K562 (cell line): ENCODE measurements at regions not wholly inside any gene's neighbourhood (a gene's known extent, or its start where the extent isn't known, plus 50 kb on each side); places are given as distances from the start of the nearest gene placed in this dataset.
A peak's percentile ranks its signal among the peaks of the same experiment; 100 is the strongest.

ENCODE experiments used
- ATAC-seq: fragments of 200-7000 bp; cut with Tn5 transposase; 3 replicates; pipeline ENCODE4 v1.9.1; 2020; ENCODE audit warnings: moderate library complexity
- BruUV-seq: library from RNA; stranded (reverse); fragments of 400-500 nt; replicated peaks from 2 replicates; lab custom pipeline; 2021; lab: Mats Ljungman, UMichigan
- CTCF ChIA-PET: fragments of 300-600 bp; formaldehyde crosslinking; extraction: SDS; loops from one replicate; lab custom pipeline; 2021; ENCODE audit warnings: low intra/inter-chr PET ratio; lab: Yijun Ruan, JAX
- POLR2A ChIA-PET: fragments of 300-600, 350-650 bp; sonication (Branson Sonifier 250); formaldehyde crosslinking; extraction: SDS; loops from one replicate; lab custom pipeline; 2021; ENCODE audit warnings: antibody characterized with exemption, inconsistent platforms; lab: Yijun Ruan, JAX
- DNase-seq, 4 experiments: peaks; one replicate each; pipeline versions ENCODE4 v3.0.0 to v3.0.0-alpha.2; 2011 to 2018; ENCODE audit warnings: low spot score in 3 of 4, mixed read lengths in 3 of 4; ENCODE audit errors: extremely low read depth in 1 of 4
- FAIRE-seq: peaks from 2 replicates; lab custom pipeline; 2011; peaks lifted over from hg19 to GRCh38; lab: Jason Lieb, UNC
- H2AFZ ChIP-seq: 2 replicates; pipeline ENCODE4 v1.6.0; 2011; ENCODE audit warnings: low read depth, low read length, control low read depth, inconsistent platforms
- H3K27ac ChIP-seq: fragments of 200-600 bp; 3 replicates; pipeline ENCODE4 v1.8.0; 2011; ENCODE audit warnings: low read depth, mild to moderate bottlenecking, control low read depth, inconsistent platforms, low read length, moderate library complexity, mixed read lengths; ENCODE audit errors: extremely low read depth
- H3K27me3 ChIP-seq, 2 experiments: fragments of 300-600 bp in 1 of 2; 2 replicates in 1 of 2; 3 replicates in 1 of 2; pipeline versions ENCODE4 v1.6.0 to v1.8.0; 2011; ENCODE audit warnings: inconsistent platforms in 2 of 2, low read length in 2 of 2, mild to moderate bottlenecking in 1 of 2, mixed read lengths in 1 of 2, moderate library complexity in 1 of 2; ENCODE audit not compliant: control insufficient read depth in 2 of 2, insufficient read depth in 2 of 2
- H3K36me3 ChIP-seq: fragments of 300-600 bp; 3 replicates; pipeline ENCODE4 v1.8.0; 2011; ENCODE audit warnings: mild to moderate bottlenecking, low read length, inconsistent platforms; ENCODE audit not compliant: control insufficient read depth, insufficient read depth
- H3K4me1 ChIP-seq, 2 experiments: fragments of 200-600 bp in 1 of 2; replicated peaks in 1 of 2; 2 replicates in 1 of 2; 3 replicates in 1 of 2; pipeline versions ENCODE4 v1.5.1 to v1.8.0; 2011; ENCODE audit warnings: inconsistent platforms in 2 of 2, low read length in 2 of 2, mild to moderate bottlenecking in 1 of 2, mixed read lengths in 1 of 2, moderate library complexity in 1 of 2; ENCODE audit not compliant: control insufficient read depth in 2 of 2, insufficient read depth in 2 of 2
- H3K4me2 ChIP-seq: 2 replicates; pipeline ENCODE4 v1.6.1; 2011; ENCODE audit warnings: low read length, control low read depth, inconsistent platforms, mixed read lengths; ENCODE audit not compliant: insufficient read depth
- H3K4me3 ChIP-seq: fragments of 200-600 bp; sonication (generic), shearing (Covaris generic); 2 replicates; pipeline ENCODE4 v1.5.1; 2016; ENCODE audit warnings: control low read depth, inconsistent platforms
- H3K79me2 ChIP-seq: fragments of 200-600 bp; 3 replicates; pipeline ENCODE4 v1.8.0; 2011; ENCODE audit warnings: low read length, inconsistent platforms; ENCODE audit not compliant: control insufficient read depth, insufficient read depth
- H3K9ac ChIP-seq, 2 experiments: 2 replicates each; pipeline versions ENCODE4 v1.6.0 to v1.6.1; 2011; ENCODE audit warnings: low read depth in 2 of 2, low read length in 2 of 2, control low read depth in 1 of 2, inconsistent platforms in 1 of 2, mild to moderate bottlenecking in 1 of 2, mixed read lengths in 1 of 2; ENCODE audit not compliant: insufficient read depth in 1 of 2
- H3K9me1 ChIP-seq: one replicate; pipeline ENCODE4 v1.6.0; 2011; ENCODE audit warnings: inconsistent platforms, mild to moderate bottlenecking, low read length, moderate library complexity; ENCODE audit not compliant: control insufficient read depth, insufficient read depth
- H3K9me3 ChIP-seq: replicated peaks from 2 replicates; pipeline ENCODE4 v1.5.1; 2011; ENCODE audit warnings: low read depth, low read length, inconsistent platforms; ENCODE audit not compliant: control insufficient read depth, insufficient read depth
- H4K20me1 ChIP-seq: replicated peaks from 2 replicates; pipeline ENCODE4 v1.6.1; 2011; ENCODE audit warnings: low read length, inconsistent platforms, mixed read lengths; ENCODE audit not compliant: control insufficient read depth, insufficient read depth
- ATF2 ChIP-seq: sonication (generic); formaldehyde crosslinking; IDR thresholded peaks from 2 replicates; pipeline ENCODE4 v1.8.1; 2022; ENCODE audit warnings: missing genetic modification reagents
- BACH1 ChIP-seq: fragments of 200-800 bp; sonication (Bioruptor generic); IDR thresholded peaks from 2 replicates; pipeline ENCODE4 v1.6.1; 2016; ENCODE audit warnings: missing genetic modification characterization, missing compliant biosample characterization
- MLLT1 ChIP-seq, 2 experiments: fragments of 450-650 bp; IDR thresholded peaks; 2 replicates each; pipeline ENCODE4 v1.6.1; 2016
- SMAD1 ChIP-seq: fragments of 150-350 bp; IDR thresholded peaks from 2 replicates; pipeline ENCODE4 v1.6.1; 2014; ENCODE audit warnings: low read length, low read depth; ENCODE audit not compliant: partially characterized antibody
- SUPT5H ChIP-seq: fragments of 450-650 bp; IDR thresholded peaks from 2 replicates; pipeline ENCODE4 v1.6.1; 2016
- ZBTB17 ChIP-seq: fragments of 450-650 bp; formaldehyde crosslinking; IDR thresholded peaks from 2 replicates; pipeline ENCODE4 v1.4.0; 2020; ENCODE audit warnings: mild to moderate bottlenecking
- ZNF140 ChIP-seq: fragments of 250-450 bp; sonication (Bioruptor Pico); IDR thresholded peaks from 2 replicates; pipeline ENCODE4 v1.8.0; 2021; ENCODE audit warnings: moderate library complexity, mild to moderate bottlenecking, inconsistent platforms
- ZNF444 ChIP-seq: fragments of 250-450 bp; sonication (Bioruptor Pico); IDR thresholded peaks from 2 replicates; pipeline ENCODE4 v1.4.0; 2020; ENCODE audit warnings: mild to moderate bottlenecking, moderate library complexity
- WGBS: fragments of 100-300 bp; shearing (Covaris generic); methylation state at CpG from one replicate; pipeline ENCODE4 v1.1.6; 2016; ENCODE audit warnings: low coverage, mixed read lengths; ENCODE audit not compliant: insufficient coverage; ENCODE audit errors: missing lambda C conversion rate; 5-methylcytosine and 5-hydroxymethylcytosine counted together
- in situ Hi-C: fragments of 300-500 bp; cut with MboI; formaldehyde crosslinking; loops from 4 replicates; pipeline ENCODE4 v1.15.0; 2018; ENCODE audit warnings: inconsistent platforms, mixed read lengths
- intact Hi-C: fragments of 100-400 bp; cut with micrococcal nuclease; formaldehyde crosslinking; loops from 2 replicates; pipeline ENCODE4 v1.14.2; 2022
- TF ChIP-seq, protein P1 (sequence below): fragments of 250-450 bp; sonication (Bioruptor Pico); IDR thresholded peaks from 2 replicates; pipeline ENCODE4 v1.4.0; 2020; ENCODE audit warnings: mild to moderate bottlenecking, moderate library complexity, borderline replicate concordance

DNA sequence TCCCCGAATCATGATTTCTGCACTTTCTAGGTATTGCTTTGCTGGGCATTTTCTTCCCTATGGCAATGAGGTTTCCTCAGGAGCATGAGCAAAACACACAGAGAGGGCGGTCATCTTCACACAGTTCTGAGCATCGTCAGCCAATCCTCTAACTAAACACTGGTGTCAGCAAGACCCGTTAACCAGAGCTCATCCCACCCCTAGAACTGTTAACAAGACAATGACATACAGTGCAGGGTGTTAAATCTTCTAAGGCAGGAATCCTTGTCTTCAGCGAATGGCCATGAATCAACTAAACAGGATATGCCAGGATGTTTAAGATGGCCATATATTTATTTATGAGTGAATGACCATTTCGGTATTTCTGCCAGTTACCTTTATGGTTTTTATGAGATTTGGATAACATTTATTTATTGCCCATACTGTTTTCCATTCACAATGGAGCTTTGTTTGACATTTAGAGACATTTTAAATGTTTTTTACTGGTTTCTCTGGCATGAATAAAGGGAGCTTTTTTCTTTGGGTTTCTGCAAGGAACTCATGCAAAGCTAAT lies 411.5 kb upstream of the PROK2 start (continued):
- TF ChIP-seq SUPT5H = no peak
- TF ChIP-seq BACH1 (tag) = no peak
- TF ChIP-seq SMAD1 = no peak
- TF ChIP-seq ZNF140 (CRISPR knock-in tag) = no peak
- TF ChIP-seq, protein P1, sequence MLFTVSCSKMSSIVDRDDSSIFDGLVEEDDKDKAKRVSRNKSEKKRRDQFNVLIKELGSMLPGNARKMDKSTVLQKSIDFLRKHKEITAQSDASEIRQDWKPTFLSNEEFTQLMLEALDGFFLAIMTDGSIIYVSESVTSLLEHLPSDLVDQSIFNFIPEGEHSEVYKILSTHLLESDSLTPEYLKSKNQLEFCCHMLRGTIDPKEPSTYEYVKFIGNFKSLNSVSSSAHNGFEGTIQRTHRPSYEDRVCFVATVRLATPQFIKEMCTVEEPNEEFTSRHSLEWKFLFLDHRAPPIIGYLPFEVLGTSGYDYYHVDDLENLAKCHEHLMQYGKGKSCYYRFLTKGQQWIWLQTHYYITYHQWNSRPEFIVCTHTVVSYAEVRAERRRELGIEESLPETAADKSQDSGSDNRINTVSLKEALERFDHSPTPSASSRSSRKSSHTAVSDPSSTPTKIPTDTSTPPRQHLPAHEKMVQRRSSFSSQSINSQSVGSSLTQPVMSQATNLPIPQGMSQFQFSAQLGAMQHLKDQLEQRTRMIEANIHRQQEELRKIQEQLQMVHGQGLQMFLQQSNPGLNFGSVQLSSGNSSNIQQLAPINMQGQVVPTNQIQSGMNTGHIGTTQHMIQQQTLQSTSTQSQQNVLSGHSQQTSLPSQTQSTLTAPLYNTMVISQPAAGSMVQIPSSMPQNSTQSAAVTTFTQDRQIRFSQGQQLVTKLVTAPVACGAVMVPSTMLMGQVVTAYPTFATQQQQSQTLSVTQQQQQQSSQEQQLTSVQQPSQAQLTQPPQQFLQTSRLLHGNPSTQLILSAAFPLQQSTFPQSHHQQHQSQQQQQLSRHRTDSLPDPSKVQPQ = no peak
- TF ChIP-seq ATF2 = no peak

DNA sequence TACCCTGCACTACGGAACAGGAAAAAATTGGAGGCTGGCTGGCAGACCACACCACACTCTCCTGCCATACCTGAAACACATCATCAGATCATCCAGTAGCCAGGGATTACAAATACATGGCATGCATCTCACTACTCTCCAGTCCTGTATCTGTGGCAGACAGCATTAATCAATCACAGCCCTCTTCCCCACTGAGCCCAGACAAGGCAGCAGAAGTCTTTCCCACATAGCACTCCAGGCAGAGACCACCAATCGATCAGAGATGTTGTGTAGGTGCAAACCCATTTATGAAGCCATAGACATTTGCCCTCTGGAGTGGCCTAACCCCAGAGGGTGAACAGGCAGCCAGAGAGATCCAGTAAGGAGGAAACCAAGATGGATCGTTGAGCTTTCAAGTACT lies 410.9 kb upstream of the PROK2 start:
- Histone ChIP-seq H4K20me1 (no peaks in the 10 kb centered on the region), H3K4me1 (peaks cover 0 to 10% of the 10 kb centered on the region in 2 experiments; a peak in 2 of 5 replicates), H3K9me3 (no peaks in the 10 kb centered on the region; the same call in 1 of the 2 replicates), H3K27me3 (no peaks in the 10 kb centered on the region), H3K27ac (no peak overlapping the region), H3K9me1 (no peaks in the 10 kb centered on the region), H2AFZ (no peak overlapping the region), H3K4me3 (no peak overlapping the region), H3K36me3 (no peaks in the 10 kb centered on the region), H3K79me2 (no peaks in the 10 kb centered on the region), H3K9ac (no peak overlapping the region), H3K4me2 (no peak overlapping the region)
- ChIA-PET POLR2A (no interaction called here), CTCF (no interaction called here)
- ATAC-seq (no peak), DNase-seq (no peak), FAIRE-seq (no peak)
- in situ Hi-C loops (no loop called here), intact Hi-C loops (no loop called here)
- WGBS = 55% methylated on average over 3 of the region's 3 CpGs
- no TSS peak for BruUV-seq
- TF ChIP-seq ZBTB17 (CRISPR knock-in tag) (peak; percentile 89), MLLT1 (IDR thresholded peaks at IDR 0.05) (peak in 1 of 2 experiments; percentile 90; a peak in 2 of 4 replicates), ZNF444 (CRISPR knock-in tag) (no peak)
